Stimulated activated CD4-positive, alpha-beta T cell treated with anti-CD3 and anti-CD28 coated beads, TNF-alpha, amount 100 ng/mL, for 24 hours (primary cell): ENCODE measurements at regions not wholly inside any gene's neighbourhood (a gene's known extent, or its start where the extent isn't known, plus 50 kb on each side); places are given as distances from the start of the nearest gene placed in this dataset.
"Not testable (repeated sequence)": the region's sequence is repeated elsewhere in the genome, so short reads cannot be mapped to it uniquely, and the experiment has no call there.

Source experiments
- DNase-seq, 3 experiments: peaks; one replicate each; pipeline ENCODE4 v3.0.0-alpha.2; 2020; ENCODE audit warnings: low read depth in 3 of 3

- DNase-seq, result no peak
Observed at GRCh38 chr13:90999401-90999800, 348.1 kb upstream of the MIR17HG start.

- no peak for DNase-seq
Observed at GRCh38 chr13:91001371-91001770, 346.1 kb upstream of the MIR17HG start.

GRCh38 chr13:91014696-91015095, 332.8 kb upstream of the MIR17HG start:
- no peak for DNase-seq

GRCh38 chr13:91017031-91017668, 330.3 kb upstream of the MIR17HG start:
- DNase-seq, result peak in 1 of 3 experiments; percentile 22

GRCh38 chr13:91017669-91018053, 329.8 kb upstream of the MIR17HG start:
- no peak for DNase-seq

- DNase-seq, result no peak
Observed at GRCh38 chr13:91020461-91021034, 326.9 kb upstream of the MIR17HG start.

- no peak for DNase-seq
Observed at GRCh38 chr13:91024157-91024792, 323.2 kb upstream of the MIR17HG start.

- DNase-seq, result no peak
Observed at GRCh38 chr13:91025442-91025841, 322.0 kb upstream of the MIR17HG start.

- no peak for DNase-seq
Observed at GRCh38 chr13:91031508-91031907, 316.0 kb upstream of the MIR17HG start.

- DNase-seq, result no peak
Observed at GRCh38 chr13:91032104-91032503, 315.4 kb upstream of the MIR17HG start.

- DNase-seq, result no peak
Observed at GRCh38 chr13:91036886-91037285, 310.6 kb upstream of the MIR17HG start.

GRCh38 chr13:91042870-91043269, 304.6 kb upstream of the MIR17HG start:
- no peak for DNase-seq

GRCh38 chr13:91045351-91046034, 302.0 kb upstream of the MIR17HG start:
- DNase-seq, result no peak

GRCh38 chr13:91046715-91047327, 300.7 kb upstream of the MIR17HG start:
- no peak for DNase-seq

GRCh38 chr13:91050970-91051369, 296.5 kb upstream of the MIR17HG start:
- DNase-seq, result no peak

GRCh38 chr13:91052876-91053275, 294.6 kb upstream of the MIR17HG start:
- no peak for DNase-seq

GRCh38 chr13:91053318-91054065, 294.0 kb upstream of the MIR17HG start:
- no peak for DNase-seq

- no peak for DNase-seq
Observed at GRCh38 chr13:91054902-91055301, 292.6 kb upstream of the MIR17HG start.

GRCh38 chr13:91056746-91057145, 290.7 kb upstream of the MIR17HG start:
- no peak for DNase-seq

GRCh38 chr13:91057507-91057906, 290.0 kb upstream of the MIR17HG start:
- not testable (repeated sequence) for DNase-seq

GRCh38 chr13:91058066-91058465, 289.4 kb upstream of the MIR17HG start:
- DNase-seq, result no peak

GRCh38 chr13:91058919-91059318, 288.6 kb upstream of the MIR17HG start:
- no peak for DNase-seq
